ENCODE measurements at regions not wholly inside any gene's neighbourhood (a gene's known extent, or its start where the extent isn't known, plus 50 kb on each side); places are given as distances from the start of the nearest gene placed in this dataset.

GRCh38 chr2:225244933-225245332 lies 154.6 kb upstream of the NYAP2 start:
- no peak for DNase-seq
- Histone ChIP-seq H3K4me3 (no peak overlapping the region), H2AFZ (no peak overlapping the region), H3K9me3 (ENCODE audit: insufficient read depth, low read depth) (no peaks in the 10 kb centered on the region), H3F3A (ENCODE audit: insufficient read depth, low read depth) (no peaks in the 10 kb centered on the region; the same call in 1 of the 2 replicates), H3K36me3 (ENCODE audit: low read depth) (no peaks in the 10 kb centered on the region), H3K27ac (no peak overlapping the region), H3K79me2 (ENCODE audit: low read depth) (no peaks in the 10 kb centered on the region), H4K20me1 (ENCODE audit: insufficient read depth) (no peaks in the 10 kb centered on the region), H3K9me2 (ENCODE audit: insufficient read depth) (no peaks in the 10 kb centered on the region), H3K27me3 (ENCODE audit: insufficient read depth, low read depth) (no peaks in the 10 kb centered on the region), H3K4me1 (replicated peaks; ENCODE audit: insufficient read depth) (no peaks in the 10 kb centered on the region), H3K4me2 (no peak overlapping the region)
- ChIA-PET CTCF (no interaction called here), POLR2A (ENCODE audit: unreplicated experiment) (no interaction called here)
- intact Hi-C loops (cut with micrococcal nuclease; ENCODE audit: unreplicated experiment) = no loop called here
- TF ChIP-seq EZH2 (IDR thresholded peaks at IDR 0.05; ENCODE audit: low read depth) (no peak), CTCF (conservative IDR thresholded peaks at IDR 0.05) (no peak)
- BruUV-seq (replicated peaks) = no TSS peak

- intact Hi-C loops (cut with micrococcal nuclease; ENCODE audit: unreplicated experiment) = no loop called here
- no peak for DNase-seq
- Histone ChIP-seq H3K9me3 (ENCODE audit: insufficient read depth, low read depth) (no peaks in the 10 kb centered on the region), H3K4me1 (replicated peaks; ENCODE audit: insufficient read depth) (no peaks in the 10 kb centered on the region), H4K20me1 (ENCODE audit: insufficient read depth) (no peaks in the 10 kb centered on the region), H3K79me2 (ENCODE audit: low read depth) (no peaks in the 10 kb centered on the region), H3K27ac (no peak overlapping the region), H3K4me3 (no peak overlapping the region), H3K36me3 (ENCODE audit: low read depth) (no peaks in the 10 kb centered on the region), H2AFZ (no peak overlapping the region), H3F3A (ENCODE audit: insufficient read depth, low read depth) (no peaks in the 10 kb centered on the region; the same call in 1 of the 2 replicates), H3K4me2 (no peak overlapping the region), H3K27me3 (ENCODE audit: insufficient read depth, low read depth) (no peaks in the 10 kb centered on the region), H3K9me2 (ENCODE audit: insufficient read depth) (no peaks in the 10 kb centered on the region)
- ChIA-PET POLR2A (ENCODE audit: unreplicated experiment) (no interaction called here), CTCF (no interaction called here)
- TF ChIP-seq CTCF (conservative IDR thresholded peaks at IDR 0.05) (no peak), EZH2 (IDR thresholded peaks at IDR 0.05; ENCODE audit: low read depth) (no peak)
- no TSS peak for BruUV-seq (replicated peaks)
These were observed 162.7 kb upstream of the NYAP2 start for GRCh38 chr2:225236769-225237323.

GRCh38 chr2:225233234-225233633 lies 166.3 kb upstream of the NYAP2 start:
- Histone ChIP-seq H3K9me2 (ENCODE audit: insufficient read depth) (no peaks in the 10 kb centered on the region), H3K79me2 (ENCODE audit: low read depth) (no peaks in the 10 kb centered on the region), H2AFZ (no peak overlapping the region), H3K9me3 (ENCODE audit: insufficient read depth, low read depth) (no peaks in the 10 kb centered on the region), H3F3A (ENCODE audit: insufficient read depth, low read depth) (no peaks in the 10 kb centered on the region), H3K4me1 (replicated peaks; ENCODE audit: insufficient read depth) (no peaks in the 10 kb centered on the region), H3K27ac (no peak overlapping the region), H4K20me1 (ENCODE audit: insufficient read depth) (no peaks in the 10 kb centered on the region), H3K4me2 (no peak overlapping the region), H3K36me3 (ENCODE audit: low read depth) (no peaks in the 10 kb centered on the region), H3K27me3 (ENCODE audit: insufficient read depth, low read depth) (no peaks in the 10 kb centered on the region), H3K4me3 (no peak overlapping the region)
- CTCF ChIA-PET = no interaction called here
- BruUV-seq (replicated peaks) = no TSS peak
- no peak for TF ChIP-seq EZH2 (IDR thresholded peaks at IDR 0.05; ENCODE audit: low read depth)
- no peak for TF ChIP-seq CTCF (conservative IDR thresholded peaks at IDR 0.05)
- POLR2A ChIA-PET (ENCODE audit: unreplicated experiment) = no interaction called here
- DNase-seq = no peak
- intact Hi-C loops (cut with micrococcal nuclease; ENCODE audit: unreplicated experiment) = no loop called here
